HG03354 (cell line): ENCODE measurements at regions not wholly inside any gene's neighbourhood (a gene's known extent, or its start where the extent isn't known, plus 50 kb on each side); places are given as distances from the start of the nearest gene placed in this dataset.

Experiments used
- ATAC-seq: cut with Tn5 transposase; IDR thresholded peaks from one replicate; pipeline ENCODE4 v1.9.1; 2021; ENCODE audit warnings: mild to moderate bottlenecking; ENCODE audit not compliant: unreplicated experiment, poor library complexity, severe bottlenecking

GRCh38 chr2:176813621-176814049, 399.0 kb upstream of the HNRNPA3 start:
- ATAC-seq: no peak

- ATAC-seq: no peak
Observed at GRCh38 chr2:176814274-176814673, 398.3 kb upstream of the HNRNPA3 start.

- peak; percentile 68 for ATAC-seq
Observed at GRCh38 chr2:176814740-176815367, 397.7 kb upstream of the HNRNPA3 start.

GRCh38 chr2:176817061-176817565, 395.5 kb upstream of the HNRNPA3 start:
- ATAC-seq: no peak

- ATAC-seq: no peak
Observed at GRCh38 chr2:176818076-176818475, 394.5 kb upstream of the HNRNPA3 start.

GRCh38 chr2:176818617-176819016, 394.0 kb upstream of the HNRNPA3 start:
- ATAC-seq: no peak

- no peak for ATAC-seq
Observed at GRCh38 chr2:176819306-176819705, 393.3 kb upstream of the HNRNPA3 start.

- no peak for ATAC-seq
Observed at GRCh38 chr2:176820371-176820932, 392.1 kb upstream of the HNRNPA3 start.

GRCh38 chr2:176821350-176821749, 391.2 kb upstream of the HNRNPA3 start:
- ATAC-seq: no peak

GRCh38 chr2:176822060-176822459, 390.5 kb upstream of the HNRNPA3 start:
- no peak for ATAC-seq

GRCh38 chr2:176826356-176826755, 386.2 kb upstream of the HNRNPA3 start:
- no peak for ATAC-seq

GRCh38 chr2:176826984-176827668, 385.5 kb upstream of the HNRNPA3 start:
- no peak for ATAC-seq

GRCh38 chr2:176830362-176830761, 382.2 kb upstream of the HNRNPA3 start:
- ATAC-seq: peak; percentile 53

- no peak for ATAC-seq
Observed at GRCh38 chr2:176832086-176832485, 380.5 kb upstream of the HNRNPA3 start.

GRCh38 chr2:176833671-176834070, 378.9 kb upstream of the HNRNPA3 start:
- no peak for ATAC-seq

GRCh38 chr2:176834226-176834625, 378.4 kb upstream of the HNRNPA3 start:
- ATAC-seq: no peak

GRCh38 chr2:176843208-176843607, 369.4 kb upstream of the HNRNPA3 start:
- no peak for ATAC-seq

GRCh38 chr2:176844461-176844860, 368.1 kb upstream of the HNRNPA3 start:
- no peak for ATAC-seq

- ATAC-seq: no peak
Observed at GRCh38 chr2:176845718-176846117, 366.9 kb upstream of the HNRNPA3 start.

GRCh38 chr2:176847575-176847974, 365.0 kb upstream of the HNRNPA3 start:
- ATAC-seq: no peak

- no peak for ATAC-seq
Observed at GRCh38 chr2:176848844-176849243, 363.8 kb upstream of the HNRNPA3 start.
